ENCODE measurements at regions not wholly inside any gene's neighbourhood (a gene's known extent, or its start where the extent isn't known, plus 50 kb on each side); places are given as distances from the start of the nearest gene placed in this dataset.
"Not testable (repeated sequence)": the region's sequence is repeated elsewhere in the genome, so short reads cannot be mapped to it uniquely, and the experiment has no call there.

DNA sequence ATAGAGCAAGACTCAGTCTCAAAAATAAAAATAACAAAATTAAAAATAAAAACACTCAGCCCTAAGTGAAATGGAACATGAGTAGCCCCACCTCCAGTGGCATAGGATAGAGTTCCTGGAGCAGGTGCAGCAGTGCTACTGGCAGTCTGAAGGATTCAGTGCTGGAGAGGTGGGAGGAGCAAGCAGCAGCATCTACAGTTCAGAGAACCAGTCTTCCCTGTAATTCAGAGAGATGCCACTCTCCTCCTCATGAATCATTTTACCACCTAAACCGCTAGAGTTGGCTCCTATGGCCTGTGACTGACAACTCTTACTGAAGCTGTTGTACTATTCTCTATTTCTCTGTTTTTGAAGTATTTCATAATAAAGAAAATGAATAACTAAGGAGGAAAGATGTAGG, 56.0 kb upstream of the SMURF2 start:
- no peaks in the 10 kb centered on the region for H3K9me3 ChIP-seq (ENCODE audit: insufficient read depth, low read depth, low read length)
- H4K20me1 ChIP-seq (ENCODE audit: insufficient read depth, low read length, poor library complexity, severe bottlenecking): no peaks in the 10 kb centered on the region
- H3K4me1 ChIP-seq (ENCODE audit: insufficient read depth, low read length, poor library complexity, severe bottlenecking): peaks cover 36% of the 10 kb centered on the region
- peaks cover 2% of the 10 kb centered on the region; the same call in 1 of the 2 replicates for H3K79me2 ChIP-seq (ENCODE audit: insufficient read depth, low read length)
- no peak overlapping the region for H2AFZ ChIP-seq (ENCODE audit: low read length)
- H3K9ac ChIP-seq (ENCODE audit: low read depth, low read length, poor library complexity, severe bottlenecking): no peak overlapping the region
- no peak overlapping the region for H3K4me3 ChIP-seq (ENCODE audit: low read length, poor library complexity, severe bottlenecking)
- H3K27me3 ChIP-seq (ENCODE audit: insufficient read depth, low read length, poor library complexity, severe bottlenecking): no peaks in the 10 kb centered on the region
- no peaks in the 10 kb centered on the region for H3K9me2 ChIP-seq (replicated peaks; ENCODE audit: low read depth, low read length)
- no peak overlapping the region for H3K4me2 ChIP-seq (ENCODE audit: low read depth, low read length, poor library complexity, severe bottlenecking)
- H3F3A ChIP-seq (ENCODE audit: low read depth): peaks cover 8% of the 10 kb centered on the region
- TF ChIP-seq, protein P1, sequence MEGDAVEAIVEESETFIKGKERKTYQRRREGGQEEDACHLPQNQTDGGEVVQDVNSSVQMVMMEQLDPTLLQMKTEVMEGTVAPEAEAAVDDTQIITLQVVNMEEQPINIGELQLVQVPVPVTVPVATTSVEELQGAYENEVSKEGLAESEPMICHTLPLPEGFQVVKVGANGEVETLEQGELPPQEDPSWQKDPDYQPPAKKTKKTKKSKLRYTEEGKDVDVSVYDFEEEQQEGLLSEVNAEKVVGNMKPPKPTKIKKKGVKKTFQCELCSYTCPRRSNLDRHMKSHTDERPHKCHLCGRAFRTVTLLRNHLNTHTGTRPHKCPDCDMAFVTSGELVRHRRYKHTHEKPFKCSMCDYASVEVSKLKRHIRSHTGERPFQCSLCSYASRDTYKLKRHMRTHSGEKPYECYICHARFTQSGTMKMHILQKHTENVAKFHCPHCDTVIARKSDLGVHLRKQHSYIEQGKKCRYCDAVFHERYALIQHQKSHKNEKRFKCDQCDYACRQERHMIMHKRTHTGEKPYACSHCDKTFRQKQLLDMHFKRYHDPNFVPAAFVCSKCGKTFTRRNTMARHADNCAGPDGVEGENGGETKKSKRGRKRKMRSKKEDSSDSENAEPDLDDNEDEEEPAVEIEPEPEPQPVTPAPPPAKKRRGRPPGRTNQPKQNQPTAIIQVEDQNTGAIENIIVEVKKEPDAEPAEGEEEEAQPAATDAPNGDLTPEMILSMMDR (conservative IDR thresholded peaks at IDR 0.05; ENCODE audit: low read length): no peak
- TF ChIP-seq EZH2phosphoT487 (IDR thresholded peaks at IDR 0.05; ENCODE audit: borderline replicate concordance): no peak
- no peaks in the 10 kb centered on the region for H3K36me3 ChIP-seq (ENCODE audit: insufficient read depth, low read length)

- H3K36me3 ChIP-seq (ENCODE audit: insufficient read depth, low read length); H4K20me1 ChIP-seq (ENCODE audit: insufficient read depth, low read length, poor library complexity, severe bottlenecking); H3K4me3 ChIP-seq (ENCODE audit: low read length, poor library complexity, severe bottlenecking); H3K9me3 ChIP-seq (ENCODE audit: insufficient read depth, low read depth, low read length); H2AFZ ChIP-seq (ENCODE audit: low read length); H3K27me3 ChIP-seq (ENCODE audit: insufficient read depth, low read length, poor library complexity, severe bottlenecking); H3K9ac ChIP-seq (ENCODE audit: low read depth, low read length, poor library complexity, severe bottlenecking); H3K4me2 ChIP-seq (ENCODE audit: low read depth, low read length, poor library complexity, severe bottlenecking); H3K79me2 ChIP-seq (ENCODE audit: insufficient read depth, low read length); H3K9me2 ChIP-seq (replicated peaks; ENCODE audit: low read depth, low read length): not testable (repeated sequence)
- H3F3A ChIP-seq (ENCODE audit: low read depth): peaks cover 17% of the 10 kb centered on the region
- H3K4me1 ChIP-seq (ENCODE audit: insufficient read depth, low read length, poor library complexity, severe bottlenecking): peaks cover 47% of the 10 kb centered on the region
These were observed 54.4 kb upstream of the SMURF2 start for GRCh38 chr17:64716496-64716895.

DNA sequence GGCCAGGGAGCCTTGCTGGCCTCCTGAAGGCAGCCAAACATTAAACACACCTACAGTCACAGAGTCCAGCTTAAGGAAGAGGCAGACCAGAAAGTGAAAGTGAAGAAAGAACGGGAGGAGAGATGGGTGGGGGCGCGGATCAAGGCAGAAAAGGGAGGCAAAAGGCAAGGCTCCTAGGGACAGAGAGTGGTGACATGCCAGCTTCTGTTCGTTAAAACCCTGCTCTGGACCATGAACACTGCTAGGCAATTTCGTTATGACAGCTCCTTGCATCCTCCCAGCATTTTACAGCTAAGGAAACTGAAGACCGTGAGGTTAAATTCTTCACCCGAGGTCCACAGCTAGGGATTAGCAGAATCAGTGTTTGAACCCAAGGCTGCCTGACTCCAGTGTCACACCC, 51.7 kb upstream of the SMURF2 start:
- Histone ChIP-seq H3K4me2 (ENCODE audit: low read depth, low read length, poor library complexity, severe bottlenecking) (peak overlapping the region; percentile 89), H3F3A (ENCODE audit: low read depth) (peaks cover 23% of the 10 kb centered on the region), H3K79me2 (ENCODE audit: insufficient read depth, low read length) (peaks cover 22% of the 10 kb centered on the region), H3K4me1 (ENCODE audit: insufficient read depth, low read length, poor library complexity, severe bottlenecking) (peaks cover 73% of the 10 kb centered on the region), H3K4me3 (ENCODE audit: low read length, poor library complexity, severe bottlenecking) (peak overlapping the region; percentile 69), H3K9ac (ENCODE audit: low read depth, low read length, poor library complexity, severe bottlenecking) (peak overlapping the region; percentile 89)
- not testable (repeated sequence) for H3K9me2 ChIP-seq (replicated peaks; ENCODE audit: low read depth, low read length); H3K9me3 ChIP-seq (ENCODE audit: insufficient read depth, low read depth, low read length); H2AFZ ChIP-seq (ENCODE audit: low read length); H3K36me3 ChIP-seq (ENCODE audit: insufficient read depth, low read length); H4K20me1 ChIP-seq (ENCODE audit: insufficient read depth, low read length, poor library complexity, severe bottlenecking); H3K27me3 ChIP-seq (ENCODE audit: insufficient read depth, low read length, poor library complexity, severe bottlenecking)

- peak overlapping the region; percentile 89 for H3K9ac ChIP-seq (ENCODE audit: low read depth, low read length, poor library complexity, severe bottlenecking)
- peaks cover 22% of the 10 kb centered on the region for H3K79me2 ChIP-seq (ENCODE audit: insufficient read depth, low read length)
- TF ChIP-seq, protein P1 (conservative IDR thresholded peaks at IDR 0.05; ENCODE audit: low read length): peak; percentile 27; the same call in 1 of the 2 replicates
- H2AFZ ChIP-seq (ENCODE audit: low read length); H3K9me3 ChIP-seq (ENCODE audit: insufficient read depth, low read depth, low read length); H3K27me3 ChIP-seq (ENCODE audit: insufficient read depth, low read length, poor library complexity, severe bottlenecking); H4K20me1 ChIP-seq (ENCODE audit: insufficient read depth, low read length, poor library complexity, severe bottlenecking); H3K36me3 ChIP-seq (ENCODE audit: insufficient read depth, low read length); H3K9me2 ChIP-seq (replicated peaks; ENCODE audit: low read depth, low read length): not testable (repeated sequence)
- peak overlapping the region; percentile 89 for H3K4me2 ChIP-seq (ENCODE audit: low read depth, low read length, poor library complexity, severe bottlenecking)
- H3K4me1 ChIP-seq (ENCODE audit: insufficient read depth, low read length, poor library complexity, severe bottlenecking): peaks cover 74% of the 10 kb centered on the region
- H3F3A ChIP-seq (ENCODE audit: low read depth): peaks cover 30% of the 10 kb centered on the region
- H3K4me3 ChIP-seq (ENCODE audit: low read length, poor library complexity, severe bottlenecking): peak overlapping the region; percentile 69
These were observed 50.6 kb upstream of the SMURF2 start for GRCh38 chr17:64712557-64713351.

Data from Loucy (cell line).